T-helper 1 cell (primary cell): ENCODE measurements at regions not wholly inside any gene's neighbourhood (a gene's known extent, or its start where the extent isn't known, plus 50 kb on each side); places are given as distances from the start of the nearest gene placed in this dataset.
A peak's percentile ranks its signal among the peaks of the same experiment; 100 is the strongest.
"Not testable (repeated sequence)": the region's sequence is repeated elsewhere in the genome, so short reads cannot be mapped to it uniquely, and the experiment has no call there.

ENCODE experiments used
- DNase-seq, 5 donors: peaks; one replicate each; pipeline ENCODE4 v3.0.0-alpha.2; 2012 to 2020

- no peak for DNase-seq
Observed at GRCh38 chr6:144898052-144898689, 613.0 kb downstream of the UTRN start.

GRCh38 chr6:144898741-144899140 lies 613.6 kb downstream of the UTRN start:
- DNase-seq: no peak

DNA sequence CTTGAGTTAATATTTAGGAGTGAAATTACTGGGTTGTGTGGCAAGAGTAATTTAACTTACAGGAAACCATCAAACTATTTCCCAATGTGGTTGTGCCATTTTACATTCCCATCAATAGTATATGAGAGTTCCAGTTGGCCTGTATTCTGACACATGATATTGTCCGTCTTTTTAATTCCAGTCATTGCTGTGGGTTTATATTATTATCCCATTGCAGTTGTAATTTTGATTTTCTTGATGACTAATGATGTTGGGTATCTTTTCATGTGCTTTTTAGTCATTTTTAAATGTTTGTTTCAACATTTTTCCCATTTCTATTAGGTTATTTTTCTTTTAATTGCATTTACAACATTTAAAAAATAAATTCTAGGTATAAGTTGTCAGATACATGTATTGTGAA lies 614.0 kb downstream of the UTRN start:
- DNase-seq: no peak

- no peak for DNase-seq
Observed at GRCh38 chr6:144901412-144901811, 616.3 kb downstream of the UTRN start.

DNA sequence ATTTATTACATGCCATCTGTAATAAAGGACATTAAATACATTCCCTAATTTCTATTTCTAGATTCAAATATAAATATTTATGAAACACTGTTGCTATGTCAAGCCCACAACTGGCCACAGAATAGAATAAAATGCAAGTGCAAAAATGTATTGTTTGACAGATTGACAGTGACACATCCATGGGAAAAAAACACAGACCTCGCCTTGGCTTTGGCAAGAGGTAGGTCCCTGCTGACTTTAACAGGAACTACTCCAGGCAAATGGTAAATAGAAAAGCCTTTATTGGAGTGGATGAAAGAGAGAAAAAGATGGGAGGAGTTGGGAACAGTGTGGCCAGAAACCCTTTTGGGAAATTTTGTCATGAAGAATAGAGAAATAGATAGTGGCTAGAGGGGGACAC lies 622.9 kb downstream of the UTRN start:
- no peak for DNase-seq

- no peak for DNase-seq
Observed at GRCh38 chr6:144909753-144910285, 624.7 kb downstream of the UTRN start.

DNA sequence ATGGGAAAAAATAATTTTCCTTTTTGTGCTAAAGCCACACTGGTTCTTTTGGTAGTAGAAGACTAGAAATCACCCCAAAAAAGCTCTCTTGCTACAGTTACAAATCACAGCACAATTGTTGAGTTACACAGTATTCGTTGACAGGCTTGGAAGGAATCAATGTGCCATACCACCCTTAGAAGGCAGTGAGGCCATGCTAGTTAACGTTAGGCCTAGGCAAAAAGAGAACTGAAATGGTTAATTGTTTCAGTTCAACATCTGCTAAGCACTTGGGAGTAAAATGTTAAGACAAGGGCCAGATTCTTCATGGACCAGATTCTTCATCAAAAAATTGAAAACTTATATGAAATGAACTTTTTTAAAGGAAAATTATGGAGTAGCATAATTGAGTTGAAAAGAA lies 626.2 kb downstream of the UTRN start:
- DNase-seq: no peak

DNA sequence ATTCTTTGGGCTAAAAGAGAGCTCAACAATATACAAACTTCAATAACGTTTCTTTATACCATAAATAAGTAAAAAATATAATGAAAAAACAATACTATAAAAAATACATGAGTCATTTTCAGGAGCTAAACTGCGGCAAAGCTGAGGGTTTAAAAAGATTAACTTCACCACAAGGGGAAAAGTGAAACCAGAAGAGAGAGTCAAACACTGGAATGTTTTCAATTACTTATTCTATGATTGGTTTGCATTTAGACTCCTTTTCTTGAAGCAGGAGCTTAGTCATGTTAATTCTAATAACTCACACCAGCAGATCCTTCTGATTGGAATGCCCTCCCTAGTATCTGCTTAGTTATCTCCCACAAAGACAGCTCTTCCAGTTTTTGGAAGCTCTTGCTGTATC lies 627.3 kb downstream of the UTRN start:
- no peak for DNase-seq

- DNase-seq: no peak
Observed at GRCh38 chr6:144918073-144918472, 632.9 kb downstream of the UTRN start.

DNA sequence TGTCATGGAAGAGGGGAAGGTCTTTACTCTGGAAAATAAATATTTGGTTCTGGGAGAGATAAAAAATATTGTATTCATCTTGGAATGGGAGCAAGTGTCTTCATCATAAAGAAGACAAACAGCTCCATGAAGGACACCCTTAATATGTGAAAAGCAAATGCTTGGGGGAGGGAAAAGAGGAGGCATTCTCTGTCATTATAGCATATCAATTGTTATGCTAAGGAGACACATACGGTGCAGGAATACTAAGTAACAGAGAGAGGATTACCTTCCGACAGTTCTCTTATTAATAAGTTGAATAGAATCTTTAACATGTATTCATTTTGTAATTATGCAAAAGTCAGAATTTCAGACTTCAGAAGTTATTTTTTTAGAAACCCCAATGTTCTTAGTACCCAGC lies 634.4 kb downstream of the UTRN start:
- no peak for DNase-seq

DNA sequence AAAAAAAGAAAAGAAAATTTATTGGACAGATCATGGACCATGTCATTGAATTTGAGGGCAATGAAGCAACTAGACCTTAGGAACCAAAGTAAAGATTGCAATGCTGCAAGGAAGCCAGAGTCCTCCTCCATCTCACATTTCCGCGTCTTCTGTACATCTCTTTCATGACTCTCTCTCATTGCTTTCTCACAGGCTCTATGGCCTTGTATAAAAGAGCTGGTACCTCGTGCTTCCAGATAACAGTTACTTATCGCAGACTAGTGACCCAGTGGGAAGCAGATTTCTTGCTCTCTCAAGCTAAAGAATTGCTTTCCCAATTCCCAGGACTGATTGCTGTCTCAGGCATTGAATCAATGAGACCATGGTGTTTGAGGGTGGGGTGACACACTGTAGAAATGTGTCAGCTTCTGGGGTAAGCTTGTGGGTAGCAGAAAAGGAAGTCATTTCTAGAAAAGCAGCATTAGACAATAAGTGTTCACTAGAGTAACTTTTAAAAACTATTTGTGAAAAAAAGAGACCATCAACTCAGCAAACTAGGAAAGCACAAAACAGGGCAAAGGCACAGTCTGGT lies 635.3 kb downstream of the UTRN start:
- no peak for DNase-seq

GRCh38 chr6:144921206-144921975 lies 636.3 kb downstream of the UTRN start:
- no peak for DNase-seq

DNA sequence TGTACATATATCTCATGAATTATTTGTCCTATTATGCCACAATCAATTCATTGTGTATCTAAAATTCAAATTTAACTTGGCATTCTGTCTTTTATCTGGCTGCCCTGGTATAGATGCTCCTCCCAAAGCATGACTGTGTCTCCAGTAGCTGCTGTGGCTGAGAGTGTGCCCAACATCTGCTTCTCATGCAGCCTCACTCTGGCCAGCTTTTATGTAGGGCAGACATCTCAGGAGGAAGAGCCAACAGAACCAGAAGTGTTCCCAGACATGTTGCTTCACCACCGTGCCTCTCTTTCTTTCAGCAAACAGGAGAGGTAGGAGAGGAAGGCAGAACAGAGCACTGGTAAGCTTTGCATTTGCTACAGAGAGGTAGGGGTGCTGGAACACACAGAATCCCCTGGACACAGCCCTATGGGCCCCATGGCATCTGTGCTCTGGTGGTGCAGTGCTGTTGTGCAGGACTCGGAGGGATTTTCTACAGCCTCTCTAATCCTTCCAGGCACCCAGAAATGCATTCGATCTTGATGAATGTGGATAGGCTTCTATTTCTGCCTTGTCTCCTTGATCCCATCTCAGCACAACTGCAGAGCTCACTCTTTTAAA lies 637.1 kb downstream of the UTRN start:
- no peak for DNase-seq

DNA sequence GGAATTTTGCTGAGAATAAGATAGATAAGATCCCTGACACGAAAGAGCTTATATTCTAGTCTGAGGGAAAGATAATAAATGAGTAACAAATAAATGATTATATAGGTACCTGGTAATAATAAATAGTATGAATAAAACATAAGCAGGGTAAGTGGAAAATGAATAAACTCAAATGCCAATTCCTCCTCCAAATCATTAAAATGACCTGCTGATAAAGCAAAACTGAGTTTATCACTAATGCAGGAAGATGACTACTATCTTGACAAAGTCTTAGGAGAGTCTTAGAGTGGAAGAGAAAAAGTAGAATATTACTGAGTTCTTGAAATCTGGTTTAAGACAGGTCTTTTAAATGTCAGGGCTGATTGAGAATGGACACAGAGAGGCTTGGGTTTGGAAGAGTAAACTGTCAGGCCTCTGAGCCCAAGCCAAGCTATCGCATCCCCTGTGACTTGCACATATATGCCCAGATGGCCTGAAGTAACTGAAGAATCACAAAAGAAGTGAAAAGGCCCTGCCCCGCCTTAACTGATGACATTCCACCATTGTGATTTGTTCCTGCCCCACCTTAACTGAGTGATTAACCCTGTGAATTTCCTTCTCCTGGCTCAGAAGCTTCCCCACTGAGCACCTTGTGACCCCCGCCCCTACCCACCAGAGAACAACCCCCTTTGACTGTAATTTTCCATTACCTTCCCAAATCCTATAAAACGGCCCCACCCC lies 637.8 kb downstream of the UTRN start:
- not testable (repeated sequence) for DNase-seq

DNA sequence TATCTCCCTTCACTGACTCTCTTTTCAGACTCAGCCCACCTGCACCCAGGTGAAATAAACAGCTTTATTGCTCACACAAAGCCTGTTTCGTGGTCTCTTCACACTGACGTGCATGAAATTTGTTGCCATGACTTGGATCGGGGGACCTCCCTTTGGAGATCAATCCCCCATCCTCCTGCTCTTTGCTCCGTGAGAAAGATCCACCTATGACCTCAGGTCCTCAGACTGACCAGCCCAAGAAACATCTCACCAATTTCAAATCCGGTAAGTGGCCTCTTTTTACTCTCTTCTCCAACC lies 638.3 kb downstream of the UTRN start:
- not testable (repeated sequence) for DNase-seq

GRCh38 chr6:144928847-144929246 lies 643.7 kb downstream of the UTRN start:
- DNase-seq: no peak

DNA sequence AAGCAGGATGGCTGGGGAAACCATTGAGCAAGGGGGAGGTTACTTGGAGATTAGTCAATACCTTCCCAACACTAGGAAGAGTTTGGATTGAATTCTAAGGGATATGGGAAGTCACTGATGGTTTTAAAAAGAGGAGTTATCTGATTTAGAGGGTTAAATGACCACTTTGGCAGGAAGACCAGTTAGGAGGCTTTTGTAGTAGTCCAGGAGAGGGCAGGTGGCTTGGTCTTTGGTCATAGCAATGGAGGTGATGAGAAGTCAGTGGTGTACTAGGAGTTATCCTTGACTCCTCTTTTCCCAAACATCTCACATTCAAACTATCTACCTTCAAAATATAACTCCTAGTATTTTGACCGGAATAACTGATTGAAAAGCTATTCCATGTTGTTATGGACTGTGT lies 644.1 kb downstream of the UTRN start:
- DNase-seq: no peak

DNA sequence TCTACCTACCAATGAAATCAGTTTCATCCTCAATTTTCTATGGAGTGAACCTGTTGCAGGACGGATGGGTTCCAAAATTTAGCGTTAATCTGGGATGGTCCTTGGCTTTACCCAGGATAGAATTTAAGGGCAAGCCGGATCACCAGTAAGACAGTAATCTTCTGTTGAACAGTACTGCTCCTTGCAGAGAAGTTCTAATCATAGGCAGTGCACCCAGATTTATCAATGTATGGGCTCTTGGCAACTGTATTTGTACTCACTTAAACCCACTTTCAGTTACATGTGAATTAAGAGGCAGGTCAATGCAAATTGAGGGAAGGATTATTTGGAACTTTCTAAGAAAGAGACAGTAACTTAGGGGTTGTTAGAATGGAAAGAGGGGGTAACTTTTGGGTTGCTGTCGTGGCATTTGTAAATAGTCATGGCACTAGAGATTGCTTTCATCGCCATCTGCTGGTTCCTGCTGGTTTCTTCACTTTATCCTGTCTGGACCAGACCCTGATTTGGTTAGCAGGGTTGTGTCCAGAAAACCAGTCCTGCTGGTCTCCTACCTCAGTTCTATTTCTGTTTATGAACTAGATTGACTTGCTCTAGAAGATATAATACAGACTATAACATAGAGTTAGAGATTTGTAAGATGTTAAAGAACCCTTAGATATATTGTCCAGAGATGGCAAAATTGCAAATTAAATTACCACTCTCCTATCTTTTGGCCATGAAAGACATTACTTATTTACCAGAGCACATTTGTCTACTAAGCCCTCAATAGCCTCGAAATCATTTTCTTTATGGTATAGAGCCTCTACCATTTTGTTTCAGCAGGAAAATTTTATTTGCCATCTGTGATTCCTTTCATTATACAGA lies 646.3 kb downstream of the UTRN start:
- DNase-seq: peak in 1 of 5 donors; percentile 34

GRCh38 chr6:144932621-144933020 lies 647.5 kb downstream of the UTRN start:
- DNase-seq: no peak

DNA sequence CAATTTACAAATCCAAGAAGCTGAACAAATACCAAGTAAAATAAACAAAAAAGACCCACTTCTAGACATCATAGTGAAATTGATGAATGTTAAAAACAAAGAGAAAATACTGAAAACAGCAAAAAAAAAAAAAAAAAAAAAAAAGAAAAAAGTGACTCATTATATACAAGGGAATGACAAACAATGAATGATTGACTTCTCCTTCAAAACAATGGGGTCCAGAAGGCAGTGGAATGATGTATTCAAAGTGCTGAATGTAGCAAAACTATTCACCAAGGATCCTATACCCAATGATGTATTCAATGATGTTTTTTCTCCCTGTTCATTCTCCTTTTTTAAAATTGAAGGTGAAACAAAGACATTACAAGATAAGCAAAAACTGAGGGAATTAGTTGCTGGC lies 650.0 kb downstream of the UTRN start:
- no peak for DNase-seq

DNA sequence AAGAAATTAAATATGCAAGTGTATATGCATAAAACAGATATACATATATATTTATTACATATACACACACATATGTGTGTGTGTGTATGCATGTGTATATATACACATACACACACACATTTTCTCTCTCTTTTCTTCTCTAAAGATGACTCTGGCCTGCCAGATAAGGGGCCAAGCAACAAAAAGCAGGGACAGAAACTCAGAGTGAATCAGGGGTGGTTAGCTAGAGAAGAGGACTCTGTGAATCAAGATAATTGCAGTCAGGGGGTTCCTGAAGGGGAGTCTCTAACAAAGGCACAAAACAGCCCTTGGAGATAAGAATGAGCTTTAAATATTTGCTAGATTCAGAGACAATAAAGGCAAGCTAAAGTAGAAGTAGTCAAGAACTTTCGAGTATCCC lies 650.5 kb downstream of the UTRN start:
- no peak for DNase-seq

DNA sequence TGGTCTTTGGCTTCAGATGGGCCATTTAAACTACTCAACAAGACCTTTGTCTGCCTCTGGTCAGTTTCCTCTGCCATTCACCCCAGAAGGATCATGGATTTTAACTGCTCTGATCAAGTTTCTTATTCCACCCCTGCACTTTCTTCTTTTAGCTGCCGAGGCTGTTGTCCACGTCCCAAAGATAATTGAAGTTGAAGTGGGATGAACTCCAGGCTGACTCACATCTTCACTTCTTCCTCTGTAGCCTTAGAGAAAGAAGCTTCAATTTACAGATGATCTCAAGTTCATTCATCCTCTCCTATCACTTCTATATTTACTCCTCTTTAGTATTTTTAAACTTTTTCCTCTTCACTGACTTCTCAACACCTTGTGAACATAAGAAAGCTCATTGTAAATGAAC lies 651.6 kb downstream of the UTRN start:
- DNase-seq: no peak
